DND-41 (cell line): ENCODE measurements at regions not wholly inside any gene's neighbourhood (a gene's known extent, or its start where the extent isn't known, plus 50 kb on each side); places are given as distances from the start of the nearest gene placed in this dataset.

Experiments
- ATAC-seq: fragments of 200-7000 bp; cut with Tn5 transposase; 3 replicates; pipeline ENCODE4 v1.9.1; 2021; ENCODE audit warnings: low read depth; ENCODE audit not compliant: insufficient read depth
- DNase-seq: peaks from one replicate; pipeline ENCODE4 v3.0.0-alpha.2; 2020
- H2AFZ ChIP-seq: 2 replicates; pipeline ENCODE4 v1.6.0; 2012; ENCODE audit warnings: low read depth, low read length
- H3K27ac ChIP-seq: 2 replicates; pipeline ENCODE4 v1.5.1; 2012; ENCODE audit warnings: low read length, inconsistent platforms
- H3K27me3 ChIP-seq: fragments of 200-600 bp; sonication (generic); 2 replicates; pipeline ENCODE4 v1.6.0; 2012; ENCODE audit warnings: low read length, mild to moderate bottlenecking, inconsistent platforms; ENCODE audit not compliant: insufficient read depth, poor library complexity
- H3K36me3 ChIP-seq: 2 replicates; pipeline ENCODE4 v1.5.1; 2012; ENCODE audit warnings: low read length, inconsistent platforms; ENCODE audit not compliant: insufficient read depth
- H3K4me1 ChIP-seq: 2 replicates; pipeline ENCODE4 v1.5.1; 2012; ENCODE audit warnings: mild to moderate bottlenecking, low read length; ENCODE audit not compliant: insufficient read depth
- H3K4me2 ChIP-seq: 2 replicates; pipeline ENCODE4 v1.6.0; 2012; ENCODE audit warnings: mild to moderate bottlenecking, moderate library complexity, low read length, inconsistent platforms; ENCODE audit not compliant: insufficient read depth
- H3K4me3 ChIP-seq, 2 experiments: fragments of 200-600 bp in 1 of 2; shearing (Covaris generic) in 1 of 2; 2 replicates each; pipeline ENCODE4 v1.5.1; 2012 to 2016; ENCODE audit warnings: inconsistent platforms in 2 of 2, low read length in 2 of 2, mild to moderate bottlenecking in 2 of 2, low read depth in 1 of 2, moderate library complexity in 1 of 2
- H3K79me2 ChIP-seq: 2 replicates; pipeline ENCODE4 v1.6.0; 2012; ENCODE audit warnings: low read length, inconsistent platforms; ENCODE audit not compliant: insufficient read depth
- H3K9ac ChIP-seq: 2 replicates; pipeline ENCODE4 v1.6.0; 2012; ENCODE audit warnings: low read depth, mild to moderate bottlenecking, inconsistent platforms, low read length, moderate library complexity
- H3K9me3 ChIP-seq: 2 replicates; pipeline ENCODE4 v1.5.1; 2012; ENCODE audit warnings: low read length, moderate library complexity, mild to moderate bottlenecking, inconsistent platforms; ENCODE audit not compliant: insufficient read depth, severe bottlenecking
- H4K20me1 ChIP-seq: 2 replicates; pipeline ENCODE4 v1.6.0; 2012; ENCODE audit warnings: low read length; ENCODE audit not compliant: insufficient read depth
- CTCF ChIP-seq: IDR thresholded peaks from 2 replicates; pipeline ENCODE4 v1.5.1; 2012; ENCODE audit warnings: borderline replicate concordance, low read length, moderate library complexity, mild to moderate bottlenecking; ENCODE audit not compliant: poor library complexity, severe bottlenecking; ENCODE audit errors: extremely low read depth
- EZH2 ChIP-seq: IDR thresholded peaks from 3 replicates; pipeline ENCODE4 v1.6.1; 2012; ENCODE audit warnings: borderline replicate concordance, low read depth, mild to moderate bottlenecking, moderate library complexity, low read length, inconsistent platforms; ENCODE audit not compliant: severe bottlenecking

GRCh38 chr22:26901198-26901816, 243.9 kb downstream of the MIAT start:
- H3K4me3 ChIP-seq = no peak overlapping the region
- H3K9me3 ChIP-seq = no peaks in the 10 kb centered on the region
- H3K27ac ChIP-seq = no peak overlapping the region
- H3K27me3 ChIP-seq = peaks cover 10% of the 10 kb centered on the region
- DNase-seq (no peak), ATAC-seq (no peak)
- no peaks in the 10 kb centered on the region for H3K79me2 ChIP-seq
- H3K4me2 ChIP-seq = no peak overlapping the region
- TF ChIP-seq CTCF (no peak), EZH2 (no peak)
- H4K20me1 ChIP-seq = peaks cover 4% of the 10 kb centered on the region; the same call in 1 of the 2 replicates
- H3K4me1 ChIP-seq = no peaks in the 10 kb centered on the region
- H3K36me3 ChIP-seq = no peaks in the 10 kb centered on the region
- H2AFZ ChIP-seq = no peak overlapping the region
- H3K9ac ChIP-seq = no peak overlapping the region

- peaks cover 4% of the 10 kb centered on the region; the same call in 1 of the 2 replicates for H4K20me1 ChIP-seq
- H3K79me2 ChIP-seq = no peaks in the 10 kb centered on the region
- no peak overlapping the region for H3K4me2 ChIP-seq
- H3K27ac ChIP-seq = no peak overlapping the region
- no peak overlapping the region for H3K9ac ChIP-seq
- H3K4me1 ChIP-seq = no peaks in the 10 kb centered on the region
- no peak for TF ChIP-seq EZH2
- TF ChIP-seq CTCF = no peak
- H3K9me3 ChIP-seq = no peaks in the 10 kb centered on the region
- H2AFZ ChIP-seq = no peak overlapping the region
- peaks cover 10% of the 10 kb centered on the region for H3K27me3 ChIP-seq
- no peaks in the 10 kb centered on the region for H3K36me3 ChIP-seq
- DNase-seq = no peak
- no peak overlapping the region for H3K4me3 ChIP-seq
- no peak for ATAC-seq
Measured at GRCh38 chr22:26902401-26903029, 245.1 kb downstream of the MIAT start.

GRCh38 chr22:26903030-26903856, 245.9 kb downstream of the MIAT start:
- Histone ChIP-seq H3K27ac (no peak overlapping the region), H3K79me2 (no peaks in the 10 kb centered on the region), H3K4me2 (no peak overlapping the region), H3K4me3 (no peak overlapping the region), H3K36me3 (no peaks in the 10 kb centered on the region), H3K9ac (no peak overlapping the region), H2AFZ (no peak overlapping the region), H3K4me1 (no peaks in the 10 kb centered on the region), H3K9me3 (no peaks in the 10 kb centered on the region), H3K27me3 (peaks cover 10% of the 10 kb centered on the region), H4K20me1 (peaks cover 4% of the 10 kb centered on the region; the same call in 1 of the 2 replicates)
- no peak for DNase-seq
- no peak for ATAC-seq
- TF ChIP-seq CTCF (no peak), EZH2 (no peak)
